ENCODE measurements at regions not wholly inside any gene's neighbourhood (a gene's known extent, or its start where the extent isn't known, plus 50 kb on each side); places are given as distances from the start of the nearest gene placed in this dataset.
A peak's percentile ranks its signal among the peaks of the same experiment; 100 is the strongest.
"Not testable (repeated sequence)": the region's sequence is repeated elsewhere in the genome, so short reads cannot be mapped to it uniquely, and the experiment has no call there.

DNA sequence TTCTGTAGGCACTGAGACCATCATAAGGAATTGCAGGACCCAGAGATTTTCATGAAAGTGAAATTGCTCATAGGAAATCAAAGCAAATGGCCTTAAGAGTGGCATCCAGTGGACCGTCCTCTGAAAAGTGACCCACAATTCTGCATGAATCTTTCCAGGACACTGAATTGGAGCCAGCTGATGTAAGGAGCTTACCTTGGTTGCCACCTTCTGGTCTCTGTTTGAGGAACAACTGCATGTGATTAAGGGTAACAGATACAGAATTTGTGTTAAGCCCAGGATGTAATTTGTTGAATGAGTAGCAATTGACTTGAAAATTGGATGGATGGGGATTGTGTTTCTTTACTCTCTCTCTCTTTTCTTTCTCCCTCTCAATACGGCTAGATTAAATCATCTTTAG is 49.9 kb upstream of the GAS1 start:
- peak; percentile 26 for DNase-seq

DNA sequence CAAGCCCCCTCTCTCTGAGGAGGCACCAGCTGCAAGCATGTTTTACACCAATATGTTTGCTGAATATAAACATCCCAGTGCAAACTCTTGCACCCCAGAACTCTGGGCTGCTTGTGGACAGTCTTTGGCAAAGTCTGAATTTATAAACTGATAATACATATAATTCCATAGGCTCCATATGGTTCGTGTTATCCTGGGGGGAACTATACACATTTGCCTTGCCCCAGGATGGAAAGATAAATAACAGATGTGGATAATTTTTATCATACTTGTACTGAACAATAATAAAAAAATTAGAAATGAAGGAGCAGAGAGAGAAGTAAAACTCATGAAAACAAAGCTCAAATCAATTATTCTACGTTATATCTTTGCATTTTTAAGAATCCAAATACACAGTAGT is 50.6 kb upstream of the GAS1 start:
- DNase-seq: no peak

DNA sequence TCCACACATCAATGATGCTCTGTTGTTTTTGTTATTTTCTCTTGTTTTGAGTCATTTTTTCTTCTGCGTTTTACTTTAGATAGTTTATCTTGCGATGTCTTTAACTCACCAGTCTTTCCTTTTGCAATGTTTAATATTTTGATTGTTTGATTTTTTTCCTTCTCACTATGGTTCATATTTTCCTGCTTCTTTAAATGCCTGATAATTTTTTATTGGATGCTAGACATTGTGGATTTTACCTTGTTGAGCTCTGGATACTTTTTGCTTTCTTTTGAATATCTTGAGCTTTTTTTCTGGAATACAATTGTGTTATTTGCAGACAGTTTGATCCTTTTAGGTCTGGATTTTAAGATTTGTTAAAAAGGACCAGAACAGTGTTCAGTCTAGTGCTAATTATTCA is 55.2 kb upstream of the GAS1 start:
- DNase-seq: no peak

DNA sequence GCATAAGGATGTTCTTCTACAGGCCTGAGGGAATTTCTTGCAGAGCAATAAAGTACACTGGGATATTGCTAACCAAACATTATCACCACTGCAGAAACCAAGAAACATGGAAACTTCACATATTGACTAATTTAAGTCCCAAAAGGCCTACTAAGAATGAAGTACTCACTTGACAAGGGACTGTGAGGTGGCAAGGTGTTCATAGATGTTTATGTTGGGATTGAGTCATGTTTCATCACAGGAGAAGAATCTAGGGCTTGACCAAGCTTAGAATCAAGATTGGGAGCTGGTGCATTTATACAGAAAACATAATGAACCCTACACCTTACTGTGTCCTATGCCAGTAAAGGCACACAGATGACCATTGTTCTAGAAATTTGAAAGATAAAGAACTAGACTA is 56.7 kb upstream of the GAS1 start:
- DNase-seq: no peak

DNA sequence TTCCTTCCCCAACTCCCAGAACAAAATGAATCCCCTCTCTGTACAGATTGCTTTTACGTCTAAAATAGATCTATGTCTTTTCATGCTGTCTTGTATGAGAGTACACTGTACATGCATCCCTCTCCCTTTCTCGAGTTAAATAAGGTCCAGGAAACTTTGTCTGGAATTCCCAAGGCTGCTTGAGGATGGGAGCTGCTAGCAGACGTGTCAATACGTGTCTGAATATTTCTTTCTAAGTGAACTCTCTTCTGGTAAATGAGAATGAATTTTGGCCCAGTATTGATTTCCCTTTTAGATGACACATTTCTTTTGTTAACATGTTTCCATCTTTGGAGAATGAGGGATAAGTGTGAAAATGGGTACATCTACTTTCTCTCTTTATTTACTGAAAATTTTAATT is 59.6 kb upstream of the GAS1 start:
- DNase-seq: no peak

DNA sequence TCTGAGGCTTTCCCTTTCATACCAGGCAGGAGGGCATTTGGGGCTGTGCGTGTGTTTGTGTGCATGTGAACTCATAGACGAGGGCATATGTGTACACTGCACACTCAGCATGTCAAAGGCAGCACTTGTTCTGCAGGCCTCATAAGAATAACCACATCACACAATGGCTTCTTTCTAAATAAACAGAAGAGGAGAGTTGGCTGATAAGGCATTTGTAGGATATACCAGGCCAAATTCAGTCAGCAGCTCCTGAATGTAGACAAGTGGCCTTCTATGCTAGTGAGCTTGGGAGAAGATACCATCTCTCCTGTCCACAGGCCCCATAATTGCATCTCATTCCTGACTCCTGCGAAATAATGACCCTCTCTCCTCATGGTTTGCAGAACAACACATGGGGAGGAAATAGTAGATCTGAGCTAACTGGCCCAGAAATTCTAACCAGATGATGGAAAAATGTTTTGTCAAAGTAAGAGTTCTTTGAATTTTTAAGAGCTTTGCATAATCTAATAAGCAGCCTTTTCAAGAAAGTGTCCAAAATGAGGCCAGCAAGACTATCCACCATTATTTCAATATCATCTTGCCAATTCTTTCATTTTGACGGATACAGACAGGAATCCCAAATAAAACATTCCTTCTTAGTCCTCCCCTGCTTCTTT is 60.5 kb upstream of the GAS1 start:
- DNase-seq: peak; percentile 72

DNA sequence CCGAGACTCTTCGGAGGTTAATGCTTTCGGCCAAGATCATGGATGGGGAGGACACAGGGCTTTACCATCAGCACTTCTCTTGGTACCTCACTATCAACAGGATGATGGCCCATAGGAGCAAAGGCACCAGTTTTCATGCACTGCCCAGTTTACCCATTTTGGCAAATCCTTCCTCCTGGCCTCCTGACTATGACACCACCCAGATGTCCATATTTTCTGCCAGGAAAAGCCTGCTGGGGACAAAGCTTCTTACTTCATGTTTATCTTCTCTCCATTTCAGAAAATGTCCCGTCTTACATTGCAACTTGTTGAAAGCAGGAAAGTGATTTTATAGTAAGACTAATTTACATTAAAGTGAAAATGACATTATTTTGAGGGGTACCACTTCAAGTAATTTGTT is 61.4 kb upstream of the GAS1 start:
- no peak for DNase-seq

DNA sequence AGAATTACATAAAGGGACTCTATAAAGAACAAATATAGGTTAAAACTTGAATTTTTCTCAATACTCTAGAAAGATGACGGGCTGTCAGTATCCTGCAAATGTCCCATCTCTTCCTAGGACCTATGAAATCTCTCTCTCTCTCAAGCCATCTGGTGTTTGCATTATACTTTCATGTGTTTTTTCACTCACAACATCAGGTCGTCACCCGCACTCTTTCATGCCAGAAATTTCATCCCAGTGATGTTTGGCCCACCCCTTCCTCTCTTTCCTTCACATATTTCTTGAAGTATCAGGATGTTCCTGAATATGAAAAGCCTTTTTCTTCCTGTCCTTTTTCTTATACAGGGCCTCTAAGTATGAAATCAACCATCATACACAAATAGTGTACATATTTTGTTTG is 63.3 kb upstream of the GAS1 start:
- DNase-seq: no peak

DNA sequence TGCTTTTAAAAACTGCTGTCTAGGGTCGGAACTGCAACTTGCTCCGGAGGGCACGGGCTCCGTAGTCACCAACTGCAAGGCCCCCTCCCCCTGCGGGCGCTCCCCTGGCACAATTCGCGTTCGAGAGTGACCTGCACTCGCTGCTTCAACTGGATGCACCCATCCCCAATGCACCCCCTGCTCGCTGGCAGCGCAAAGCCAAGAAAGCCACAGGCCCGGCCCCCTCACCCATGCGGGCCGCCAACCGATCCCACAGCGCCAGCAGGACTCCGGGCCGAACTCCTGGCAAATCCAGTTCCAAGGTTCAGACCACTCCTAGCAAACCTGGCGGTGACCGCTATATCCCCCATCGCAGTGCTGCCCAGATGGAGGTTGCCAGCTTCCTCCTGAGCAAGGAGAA is 64.2 kb upstream of the GAS1 start:
- no peak for DNase-seq

DNA sequence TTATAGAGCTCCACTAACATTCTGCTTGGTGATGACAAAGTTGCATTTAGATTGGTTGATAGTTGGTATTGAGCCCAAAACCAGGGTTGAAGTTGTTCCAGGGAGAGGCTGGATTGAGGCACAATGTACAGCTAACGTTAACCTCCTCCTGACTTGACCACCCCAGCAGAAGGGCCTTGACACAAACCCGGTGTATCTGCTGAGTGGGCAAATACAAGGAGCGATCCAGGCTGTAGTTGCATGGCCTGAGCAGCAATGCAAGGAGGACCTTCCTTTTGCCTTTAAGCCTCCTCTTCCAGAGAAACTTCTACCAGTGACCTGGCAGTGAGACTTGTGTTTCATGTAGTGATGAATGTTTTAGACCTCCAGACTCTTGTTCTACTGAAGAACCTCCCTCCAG is 66.2 kb upstream of the GAS1 start:
- DNase-seq: no peak

DNA sequence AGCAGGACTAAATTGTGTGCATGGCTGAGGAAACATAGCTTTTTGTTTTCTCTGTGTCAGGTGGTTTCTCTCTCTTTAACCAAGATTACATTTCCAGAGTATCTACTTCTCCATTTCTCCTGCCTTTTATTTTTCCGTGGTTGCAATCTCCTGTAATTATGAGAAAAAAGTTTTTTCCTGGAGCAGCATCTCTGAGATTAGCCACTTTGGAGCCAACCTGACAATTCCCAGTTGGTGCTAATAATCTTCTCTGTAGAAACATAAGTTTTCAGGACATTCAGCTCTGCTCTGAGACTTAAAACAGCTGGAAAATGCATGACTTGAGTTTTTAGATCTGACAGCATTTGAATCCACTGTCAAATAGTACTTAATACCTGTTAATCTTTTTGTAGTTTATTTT is 67.1 kb upstream of the GAS1 start:
- no peak for DNase-seq

DNA sequence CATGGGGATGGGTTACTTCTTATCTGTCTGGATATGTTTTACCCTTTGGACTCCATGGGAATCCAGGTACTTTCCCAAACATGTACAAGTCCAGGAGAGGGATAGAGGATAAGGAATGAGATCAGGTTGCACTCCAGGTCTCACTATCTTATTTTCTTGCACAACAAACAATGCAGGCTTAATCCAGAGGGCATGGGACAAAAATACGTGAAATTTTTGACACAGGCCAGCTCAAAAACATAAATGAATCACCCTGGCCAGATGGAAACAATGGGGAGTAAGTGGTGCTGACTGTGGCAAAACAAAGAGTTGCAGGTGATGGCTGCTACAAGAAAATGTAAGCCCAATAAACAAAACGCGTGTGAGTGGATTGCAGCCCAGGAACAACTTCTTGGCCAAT is 69.4 kb upstream of the GAS1 start:
- DNase-seq: no peak

DNA sequence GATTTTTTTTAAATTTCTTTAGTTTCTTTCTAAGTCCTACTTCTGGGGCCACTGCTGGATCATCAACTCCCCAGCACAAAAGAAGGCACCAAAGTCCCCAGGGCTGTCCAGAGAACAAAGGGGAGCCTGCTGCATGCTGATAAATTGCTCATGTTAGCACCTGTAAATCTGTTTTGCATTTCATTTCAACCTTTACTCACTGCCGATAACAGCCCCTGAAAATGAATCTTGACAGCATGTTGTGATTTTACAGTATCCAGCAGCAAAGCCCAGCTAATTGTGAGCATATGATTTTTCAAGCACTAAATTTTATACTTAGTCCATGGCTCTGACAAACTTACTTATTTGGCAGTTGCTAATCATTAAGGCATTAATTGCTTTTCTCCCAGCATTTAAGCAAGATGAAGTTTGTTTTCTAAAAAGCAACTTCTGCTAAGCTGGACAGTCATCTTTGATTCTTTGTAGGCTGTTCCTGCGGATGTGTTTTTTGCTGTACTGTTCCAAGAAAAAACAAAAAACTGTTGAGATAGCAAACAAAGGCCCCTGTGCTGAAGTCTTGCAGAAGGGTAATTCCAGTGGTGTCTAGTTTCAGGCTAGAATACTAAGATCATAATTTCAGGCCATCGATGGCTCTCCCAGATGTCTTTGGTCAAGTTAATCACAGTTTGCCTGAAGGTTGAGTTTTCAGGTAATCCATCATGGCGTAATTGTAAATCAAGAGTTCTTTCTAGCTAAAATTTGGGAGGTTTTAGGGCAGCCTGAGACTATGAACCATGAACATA is 73.1 kb upstream of the GAS1 start:
- no peak for DNase-seq

DNA sequence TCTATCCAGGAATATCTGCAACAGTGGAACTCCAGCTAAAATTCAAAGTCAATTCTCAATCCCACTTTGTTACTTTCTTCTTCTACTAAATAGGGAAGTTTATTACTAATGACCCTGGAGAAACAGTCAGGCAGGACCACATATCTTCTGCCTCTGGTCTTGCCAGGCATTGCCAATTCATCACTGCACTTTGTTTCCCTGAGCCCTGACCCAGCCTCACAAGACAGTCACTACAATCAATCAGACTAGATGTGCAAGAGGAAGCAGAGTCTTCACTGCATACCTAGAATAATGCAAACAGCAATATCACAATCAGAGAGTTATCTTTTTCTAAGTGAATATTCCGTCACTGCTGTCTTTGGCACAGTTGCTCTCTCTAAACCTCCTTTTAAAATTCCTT is 74.9 kb upstream of the GAS1 start:
- no peak for DNase-seq

DNA sequence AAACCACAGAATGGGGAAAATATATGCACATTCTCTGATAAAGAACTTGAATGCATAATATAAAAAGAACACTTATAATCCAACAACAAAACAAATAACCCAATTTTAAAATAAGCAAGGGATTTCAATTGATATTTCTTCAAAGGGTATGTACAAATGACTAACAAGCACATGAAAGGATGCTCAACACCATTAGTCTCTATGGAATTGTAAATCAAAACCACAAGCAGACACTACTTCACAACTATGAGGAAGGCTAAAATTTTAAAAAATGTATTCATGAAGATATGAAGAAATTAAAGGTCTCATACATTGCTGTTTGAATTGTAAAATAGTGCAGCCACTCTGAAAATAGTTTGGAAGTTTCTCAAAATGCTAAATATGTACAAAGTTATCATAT is 78.9 kb upstream of the GAS1 start:
- DNase-seq: no peak

DNA sequence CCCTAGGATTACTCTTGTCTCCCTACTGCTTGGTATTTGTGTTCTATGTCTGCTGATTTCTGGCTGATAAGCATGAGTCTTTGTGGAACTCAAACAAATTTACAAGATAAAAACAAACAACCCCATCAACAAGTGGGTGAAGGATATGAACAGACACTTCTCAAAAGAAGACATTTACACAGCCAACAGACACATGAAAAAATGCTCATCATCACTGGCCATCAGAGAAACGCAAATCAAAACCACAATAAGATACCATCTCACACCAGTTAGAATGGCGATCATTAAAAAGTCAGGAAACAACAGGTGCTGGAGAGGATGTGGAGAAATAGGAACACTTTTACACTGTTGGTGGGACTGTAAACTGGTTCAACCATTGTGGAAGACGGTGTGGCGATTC is 81.5 kb upstream of the GAS1 start:
- not testable (repeated sequence) for DNase-seq

DNA sequence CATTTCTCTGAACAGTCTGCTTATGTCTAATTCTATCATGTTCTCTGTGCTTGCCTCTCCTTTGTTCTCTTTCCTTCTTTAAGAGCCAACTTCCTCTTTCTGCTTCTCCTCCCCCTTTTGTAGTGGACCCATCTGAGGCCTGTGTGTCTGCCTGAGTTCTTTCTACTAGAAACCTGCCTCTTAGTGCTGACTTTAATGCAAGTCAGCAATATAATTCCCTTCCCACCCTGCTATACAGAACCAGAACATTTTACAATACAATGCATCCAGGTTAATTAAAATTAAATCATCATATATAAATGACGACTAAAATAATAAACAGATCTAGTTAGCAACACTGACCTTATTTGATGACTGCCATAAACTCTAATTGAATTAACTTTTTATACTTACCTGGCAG is 82.6 kb upstream of the GAS1 start:
- no peak for DNase-seq

DNA sequence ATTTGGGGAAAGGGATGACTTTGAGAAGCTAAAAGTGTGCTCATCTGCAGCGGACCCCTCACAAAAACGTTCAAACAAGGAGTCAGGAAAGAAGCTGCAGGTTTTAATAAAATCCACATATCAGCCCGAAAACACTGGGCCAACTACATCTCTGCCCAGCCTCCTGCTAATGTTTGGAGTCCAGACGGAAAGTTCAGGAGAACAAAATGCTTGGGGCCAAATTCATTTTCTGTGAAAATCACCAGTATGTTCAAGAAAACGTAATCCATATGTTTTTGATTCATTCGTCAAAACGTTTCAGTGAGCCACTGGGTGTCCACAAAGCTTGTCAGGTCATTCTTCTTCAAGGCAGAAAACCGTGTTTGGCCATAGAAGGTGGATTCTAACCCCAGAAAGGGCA is 87.5 kb upstream of the GAS1 start:
- peak; percentile 63 for DNase-seq

DNA sequence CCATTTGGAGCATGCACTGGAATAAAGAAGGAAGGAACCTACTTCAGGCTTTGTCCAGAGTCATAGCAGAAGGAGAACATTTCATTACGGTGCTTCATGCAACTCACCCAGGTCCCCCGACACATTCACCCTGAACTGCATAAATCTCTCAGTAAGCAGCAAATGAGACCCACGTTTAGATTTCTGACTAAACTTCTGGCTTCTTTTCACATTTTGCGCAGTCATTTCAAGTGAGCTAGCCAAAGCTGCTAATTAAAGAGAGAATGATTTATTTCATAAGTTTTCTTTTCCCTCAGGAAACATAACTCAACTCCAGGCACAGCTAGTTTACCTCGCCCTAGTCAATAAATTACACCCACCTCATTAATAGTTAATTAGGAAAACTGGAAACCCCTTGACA is 88.6 kb upstream of the GAS1 start:
- DNase-seq: peak; percentile 82

DNA sequence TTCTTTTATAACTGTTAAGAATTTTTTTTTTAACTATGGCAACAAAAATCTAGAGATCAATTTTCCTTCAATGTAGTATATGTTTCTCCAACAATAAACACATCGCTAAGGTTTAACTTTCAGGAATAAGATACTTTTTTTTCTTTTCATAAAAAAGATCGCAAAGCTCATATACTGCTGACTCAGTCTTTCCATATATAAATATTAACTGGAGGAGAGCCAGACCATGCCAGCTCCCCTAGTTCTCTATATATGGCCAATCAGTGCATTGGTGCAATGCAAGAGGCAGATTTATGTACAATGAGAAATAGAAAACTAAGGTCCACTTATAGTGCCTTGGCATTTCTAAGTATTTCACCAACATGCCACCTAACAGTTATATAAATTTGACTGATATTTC is 89.2 kb upstream of the GAS1 start:
- no peak for DNase-seq

DNA sequence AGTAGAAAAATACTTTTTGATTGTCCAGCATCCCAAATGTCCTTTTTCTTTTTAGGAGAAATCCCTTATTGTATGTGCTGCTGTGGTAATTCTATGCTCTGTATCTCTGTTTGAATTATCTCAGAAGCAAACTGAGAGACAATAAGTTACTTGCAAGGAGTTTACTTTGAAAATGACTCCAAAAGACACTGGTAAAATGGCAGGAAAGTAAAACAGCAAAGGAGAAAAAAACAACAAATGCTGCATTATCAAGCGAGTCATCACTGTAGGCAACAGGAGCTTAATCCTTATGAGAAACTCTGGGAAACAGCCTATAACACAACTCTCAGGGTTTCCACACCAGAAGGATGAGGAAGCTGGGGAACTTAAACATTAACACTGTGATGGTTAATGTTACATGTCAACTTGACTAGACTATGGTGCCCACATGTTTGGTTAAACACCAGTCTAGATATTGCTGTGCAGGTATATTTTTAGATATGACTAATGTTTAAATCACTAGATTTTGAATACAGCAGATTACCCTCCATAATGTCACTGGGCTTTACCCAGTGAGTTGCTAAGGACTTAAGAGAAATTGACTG is 92.6 kb upstream of the GAS1 start:
- peak; percentile 53 for DNase-seq

DNA sequence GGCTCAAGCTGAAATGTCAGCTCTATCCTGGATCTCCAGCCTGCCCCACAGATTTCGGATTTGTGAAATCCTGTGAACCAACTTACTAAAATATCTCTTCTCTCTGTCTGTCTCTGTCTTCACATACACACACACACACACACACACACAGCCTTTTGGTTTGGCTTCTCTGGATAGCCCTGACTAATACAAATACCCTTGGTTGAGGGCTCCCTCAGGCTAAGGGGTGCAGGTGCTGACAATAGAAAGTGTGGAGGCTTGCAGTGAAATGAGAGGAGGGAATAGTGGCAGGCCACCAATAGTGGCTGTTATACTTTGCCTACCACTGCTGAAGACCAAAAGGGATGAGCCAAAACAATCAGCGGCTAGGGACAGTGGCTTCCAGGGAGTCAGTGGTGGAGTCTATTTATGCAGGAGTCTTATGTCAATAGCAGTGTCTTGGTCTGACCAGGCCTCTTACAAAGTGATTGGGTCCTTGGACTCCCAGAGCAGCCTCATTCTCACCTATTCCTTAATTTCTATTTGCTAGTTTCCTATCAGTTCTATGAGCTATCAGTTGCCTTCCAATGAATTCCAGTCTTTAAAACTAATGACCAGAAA is 93.2 kb upstream of the GAS1 start:
- no peak for DNase-seq

DNA sequence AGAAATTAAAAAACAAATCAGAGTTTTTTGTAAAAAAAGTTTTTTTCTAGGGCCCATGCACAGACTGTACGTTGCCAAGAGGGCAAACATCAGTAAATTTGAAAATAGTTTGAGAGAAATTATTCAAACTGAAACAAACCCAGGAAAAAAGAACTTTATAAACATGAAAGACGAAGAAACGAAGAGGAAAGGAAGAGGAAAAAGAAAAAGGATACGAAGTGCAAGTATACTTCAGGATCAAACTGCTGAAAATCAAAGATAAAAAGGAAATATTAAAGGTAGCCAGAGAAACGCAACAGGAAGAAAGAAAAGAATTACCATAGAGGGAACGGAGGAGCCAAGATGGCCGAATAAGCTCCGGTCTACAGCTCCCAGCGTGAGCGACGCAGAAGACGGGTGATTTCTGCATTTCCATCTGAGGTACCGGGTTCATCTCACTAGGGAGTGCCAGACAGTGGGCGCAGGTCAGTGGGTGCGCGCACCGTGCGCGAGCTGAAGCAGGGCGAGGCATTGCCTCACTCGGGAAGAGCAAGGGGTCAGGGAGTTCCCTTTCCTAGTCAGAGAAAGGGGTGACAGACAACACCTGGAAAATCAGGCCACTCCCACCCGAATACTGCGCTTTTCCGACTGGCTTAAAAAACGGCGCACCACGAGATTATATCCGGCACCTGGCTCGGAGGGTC is 94.4 kb upstream of the GAS1 start:
- DNase-seq: not testable (repeated sequence)
